ENCODE measurements at regions not wholly inside any gene's neighbourhood (a gene's known extent, or its start where the extent isn't known, plus 50 kb on each side); places are given as distances from the start of the nearest gene placed in this dataset.
"Not testable (repeated sequence)": the region's sequence is repeated elsewhere in the genome, so short reads cannot be mapped to it uniquely, and the experiment has no call there.

- DNase-seq (ENCODE audit: low spot score): peak; percentile 75
Measured at GRCh38 chr3:4071481-4072184, 231.5 kb upstream of the SETMAR start.

DNA sequence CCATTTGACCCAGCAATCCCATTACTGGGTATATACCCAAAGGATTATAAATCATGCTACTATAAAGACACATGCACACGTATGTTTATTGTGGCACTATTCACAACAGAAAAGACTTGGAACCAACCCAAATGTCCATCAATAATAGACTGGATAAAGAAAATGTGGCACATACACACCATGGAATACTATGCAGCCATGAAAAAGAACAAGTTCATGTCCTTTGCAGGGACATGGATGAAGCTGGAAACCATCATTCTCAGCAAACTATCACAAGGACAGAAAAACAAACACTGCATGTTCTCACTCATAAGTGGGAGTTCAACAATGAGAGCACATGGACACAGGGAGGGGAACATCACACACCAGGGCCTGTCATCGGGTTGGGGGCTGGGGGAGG, 225.9 kb upstream of the SETMAR start:
- not testable (repeated sequence) for DNase-seq (ENCODE audit: low spot score)

- no peak for DNase-seq (ENCODE audit: low spot score)
Measured at GRCh38 chr3:4077950-4078349, 225.2 kb upstream of the SETMAR start.

DNA sequence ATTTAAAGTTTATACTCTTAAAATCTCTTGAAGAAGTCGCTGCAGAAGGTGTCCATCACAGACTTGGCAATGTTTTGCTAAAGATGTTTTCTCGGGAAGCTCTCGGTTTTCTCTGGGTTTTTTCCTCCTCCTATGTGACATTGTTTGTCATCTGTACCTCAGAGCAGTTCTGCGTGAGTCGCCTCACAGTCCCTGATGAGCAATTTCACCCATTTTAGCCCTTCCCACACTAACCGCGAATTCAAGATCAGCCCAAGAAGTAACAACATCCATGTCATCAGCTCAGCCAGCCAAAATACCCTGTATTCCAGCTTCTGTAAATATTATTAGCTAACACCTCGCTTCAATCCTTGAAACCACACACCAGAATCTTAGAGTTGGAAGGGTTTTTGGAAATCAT, 224.3 kb upstream of the SETMAR start:
- no peak for DNase-seq (ENCODE audit: low spot score)

DNA sequence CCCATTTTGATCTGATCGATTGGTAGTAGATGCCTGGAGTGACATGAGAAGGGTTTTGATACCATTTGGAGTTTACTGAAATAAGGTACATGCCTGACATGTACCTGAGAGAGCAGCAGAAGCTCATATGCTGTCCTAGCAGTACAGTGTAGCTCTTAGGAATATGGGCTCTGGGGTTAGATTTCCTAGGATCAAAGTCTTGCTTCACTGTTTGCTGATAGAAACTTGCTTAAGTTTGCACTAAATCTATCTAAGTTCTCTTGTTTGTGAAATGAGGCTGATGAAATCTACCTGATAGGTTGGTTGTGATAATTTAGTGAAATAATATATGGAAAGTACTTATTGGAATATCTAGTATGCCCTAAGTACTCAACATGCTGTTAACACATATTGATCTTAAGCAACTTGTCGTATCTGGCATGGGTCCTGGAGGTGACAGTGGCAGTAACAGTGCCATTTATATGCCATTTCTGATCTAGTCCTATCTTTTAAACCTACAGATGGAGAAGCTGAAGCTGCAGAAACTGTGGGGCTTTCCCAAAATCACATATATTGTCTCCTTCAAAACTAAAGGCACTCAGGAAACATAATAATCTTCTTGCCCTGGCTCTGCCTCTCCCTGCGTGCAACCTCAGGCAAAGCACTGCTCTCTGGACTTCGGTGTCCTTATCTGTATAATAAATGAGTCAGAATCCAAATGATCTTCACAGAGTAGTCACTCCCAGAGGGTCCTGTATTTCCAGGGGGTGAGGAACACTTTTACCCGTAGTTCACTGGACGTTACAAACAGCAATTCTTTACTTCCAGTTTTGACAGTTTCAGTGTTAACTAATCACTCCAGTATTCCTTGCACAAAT, 223.6 kb upstream of the SETMAR start:
- no peak for DNase-seq (ENCODE audit: low spot score)

- no peak for DNase-seq (ENCODE audit: low spot score)
Measured at GRCh38 chr3:4083225-4084015, 219.7 kb upstream of the SETMAR start.

DNA sequence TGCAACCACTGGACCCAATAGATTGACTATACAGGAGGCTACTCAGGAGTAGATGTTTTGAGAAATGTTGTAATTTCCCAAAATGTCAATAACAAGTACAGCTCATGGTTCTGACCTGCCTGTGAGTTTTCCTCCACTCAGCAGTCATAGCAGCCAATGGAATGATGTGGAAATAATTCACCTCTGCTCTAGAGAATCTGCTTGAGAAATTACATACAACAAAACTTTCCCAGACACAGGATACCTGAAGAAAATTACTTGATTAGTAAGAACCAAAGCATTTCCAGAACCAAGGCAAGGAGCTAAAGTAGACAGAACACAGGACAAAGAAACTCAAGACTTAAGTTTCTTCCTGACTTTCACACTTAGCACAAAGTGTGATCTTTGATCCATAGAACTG, 218.9 kb upstream of the SETMAR start:
- no peak for DNase-seq (ENCODE audit: low spot score)

GRCh38 chr3:4086662-4087061, 216.5 kb upstream of the SETMAR start:
- DNase-seq (ENCODE audit: low spot score): not testable (repeated sequence)

GRCh38 chr3:4091786-4092185, 211.4 kb upstream of the SETMAR start:
- DNase-seq (ENCODE audit: low spot score): no peak

- DNase-seq (ENCODE audit: low spot score): no peak
Measured at GRCh38 chr3:4097801-4098200, 205.4 kb upstream of the SETMAR start.

DNA sequence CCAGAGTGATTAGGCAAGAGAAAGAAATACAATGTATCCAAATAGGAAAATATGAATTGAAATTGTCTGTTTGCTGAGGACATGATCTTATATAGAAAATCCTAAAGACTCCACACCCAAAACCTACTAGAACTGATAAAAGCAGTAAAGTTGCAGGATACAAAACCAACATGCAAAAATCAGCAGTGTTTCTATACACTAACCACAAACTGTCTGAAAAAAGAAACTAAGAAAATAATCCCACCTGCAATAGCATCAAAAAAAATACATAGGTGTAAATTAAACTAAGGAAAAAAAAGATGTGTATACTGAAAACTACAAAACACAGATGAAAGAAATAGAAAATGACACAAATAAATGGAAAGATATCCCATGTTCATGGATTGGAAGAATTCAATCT, 203.6 kb upstream of the SETMAR start:
- no peak for DNase-seq (ENCODE audit: low spot score)

DNA sequence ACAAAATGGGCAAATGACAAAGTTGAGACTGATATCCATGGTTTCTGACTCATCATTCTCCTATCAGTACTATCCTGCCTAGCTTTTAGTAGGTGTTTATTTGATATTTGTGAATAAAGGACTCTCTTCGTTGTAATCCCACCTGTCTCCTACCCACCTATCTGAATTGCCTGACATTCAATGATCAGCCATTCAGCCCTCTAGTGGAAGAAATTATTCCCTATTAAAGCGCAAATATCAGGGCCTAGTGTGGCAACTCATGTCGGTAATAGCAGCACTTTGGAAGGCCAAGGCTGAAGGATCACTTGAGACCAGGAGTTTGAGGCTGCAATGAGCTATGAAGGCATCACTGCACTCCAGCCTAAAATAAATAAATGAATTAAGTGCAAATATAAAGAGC, 195.7 kb upstream of the SETMAR start:
- DNase-seq (ENCODE audit: low spot score): no peak

DNA sequence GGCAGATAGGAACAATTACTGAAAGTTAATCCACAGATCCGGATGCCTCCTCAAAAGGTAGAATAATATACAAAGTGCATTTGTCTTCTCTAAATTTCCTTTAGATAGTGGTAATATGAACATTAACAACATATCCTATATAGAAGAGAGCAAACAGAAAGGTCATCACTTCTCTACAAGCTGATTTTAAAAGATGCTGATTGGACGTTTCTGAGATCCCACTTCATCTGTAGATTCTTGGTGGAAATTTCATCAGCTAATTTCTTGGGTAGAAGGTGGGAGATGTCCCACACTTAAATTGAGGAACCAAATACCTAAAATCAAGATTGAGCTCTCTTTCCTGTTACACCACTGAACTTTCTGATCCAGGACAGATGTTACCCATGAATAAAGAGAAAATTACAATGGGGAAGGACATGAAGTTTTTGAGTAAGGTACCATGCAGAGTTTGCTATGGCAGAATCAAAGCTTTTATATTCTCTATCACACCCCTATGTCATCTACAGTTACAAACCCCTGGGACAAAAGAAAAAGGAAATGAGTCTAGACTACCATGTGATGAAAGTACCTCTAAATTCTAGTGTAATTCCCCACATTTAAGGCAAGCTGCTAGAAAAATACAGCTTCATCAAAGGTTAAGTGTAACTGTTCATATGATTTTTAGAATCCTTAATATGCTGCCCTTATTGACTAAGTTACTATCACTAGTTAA, 189.2 kb upstream of the SETMAR start:
- no peak for DNase-seq (ENCODE audit: low spot score)

DNA sequence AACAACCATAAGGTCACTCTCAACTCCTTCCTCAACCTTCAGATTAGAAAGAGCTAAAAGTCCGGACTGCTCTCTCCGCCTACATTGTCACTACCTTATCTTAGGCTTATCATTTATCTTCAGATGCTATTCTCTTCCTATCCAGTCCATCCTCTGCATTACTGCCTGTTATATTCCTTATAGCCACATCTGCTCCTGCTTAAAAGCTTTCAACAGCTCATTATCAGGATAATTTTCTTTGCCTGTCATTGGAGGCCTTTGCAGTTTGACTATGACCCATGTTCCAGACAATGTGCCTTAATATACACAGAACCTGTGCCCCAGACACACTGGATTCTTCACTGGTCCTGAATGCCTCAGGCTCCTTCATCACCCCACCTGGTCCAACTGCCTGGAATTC, 184.1 kb upstream of the SETMAR start:
- DNase-seq (ENCODE audit: low spot score): no peak

DNA sequence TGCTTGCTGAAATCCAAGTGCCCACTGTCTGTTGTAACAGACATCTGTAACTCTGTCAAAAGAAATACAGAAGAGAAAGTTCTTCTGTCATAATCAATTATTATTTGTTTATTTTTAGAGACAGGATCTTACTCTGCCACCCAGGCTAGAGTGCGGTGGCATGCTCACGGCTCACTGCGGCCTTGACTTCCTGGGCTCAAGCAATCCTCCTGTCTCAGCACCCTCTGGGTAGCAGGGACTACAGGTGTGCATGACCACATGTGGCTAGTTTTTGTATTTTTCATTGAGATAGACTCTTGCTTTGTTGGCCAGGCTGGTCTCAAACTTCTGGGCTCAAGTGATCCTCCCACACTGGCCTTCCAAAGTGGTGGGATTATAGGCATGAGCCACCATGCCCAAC, 177.6 kb upstream of the SETMAR start:
- DNase-seq (ENCODE audit: low spot score): no peak

DNA sequence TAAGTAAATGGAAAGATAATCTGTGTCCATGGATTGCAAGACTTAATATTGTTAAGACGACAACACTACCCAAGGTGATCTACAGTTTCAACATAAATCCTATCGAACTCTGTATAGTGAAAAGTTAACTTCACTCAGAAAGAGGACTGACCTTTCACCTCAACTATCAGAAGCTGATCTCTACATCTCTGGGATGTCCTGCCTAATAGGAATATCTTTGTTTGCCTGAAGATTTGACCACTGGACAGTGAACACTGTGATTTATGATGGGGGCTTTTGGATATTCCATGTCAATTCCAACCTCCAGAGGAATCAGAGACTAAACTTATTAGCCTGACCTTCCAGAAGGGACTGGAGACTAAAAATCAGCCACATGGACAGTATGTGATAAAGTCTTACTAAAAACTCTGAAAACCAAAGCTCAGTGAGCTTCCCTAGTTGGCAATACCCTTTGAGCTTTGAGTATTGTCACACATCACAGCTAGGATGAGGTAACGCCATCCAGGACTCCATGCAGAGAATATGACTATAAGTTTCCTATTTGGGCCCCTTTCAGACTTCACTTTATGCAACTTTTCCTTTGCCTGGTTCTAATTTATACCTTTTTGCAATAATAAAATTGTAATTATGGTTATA, 164.9 kb upstream of the SETMAR start:
- DNase-seq (ENCODE audit: low spot score): no peak

DNA sequence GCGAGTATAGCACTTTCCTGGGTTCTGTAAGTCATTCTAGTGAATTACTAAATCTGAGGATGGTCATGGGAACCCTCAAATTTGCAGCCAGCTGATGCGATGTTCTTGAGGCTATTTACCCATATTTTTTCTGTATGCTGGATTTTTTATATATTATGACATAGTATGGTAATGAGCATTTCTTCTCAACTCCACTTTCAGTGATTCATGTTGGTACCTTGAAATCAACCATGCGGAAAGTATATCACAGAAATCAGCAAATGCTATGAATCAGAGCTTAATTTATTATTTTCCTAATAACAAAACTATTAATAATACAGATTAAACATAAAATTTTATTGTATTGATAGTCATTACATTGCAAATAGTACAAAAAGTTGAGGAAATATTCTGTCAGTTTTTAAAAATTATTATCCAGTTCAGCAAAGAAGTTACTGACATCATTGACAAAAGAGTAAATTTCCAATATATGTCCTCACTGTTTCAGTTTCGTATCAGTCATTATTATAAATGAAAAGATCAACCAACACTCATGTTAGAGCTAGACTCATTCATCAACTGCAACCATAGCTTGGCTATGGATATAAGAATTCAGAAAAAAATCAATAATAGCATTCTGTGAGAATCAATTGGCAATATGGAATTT, 164.3 kb upstream of the SETMAR start:
- no peak for DNase-seq (ENCODE audit: low spot score)

GRCh38 chr3:4139462-4140140, 163.6 kb upstream of the SETMAR start:
- DNase-seq (ENCODE audit: low spot score): no peak

DNA sequence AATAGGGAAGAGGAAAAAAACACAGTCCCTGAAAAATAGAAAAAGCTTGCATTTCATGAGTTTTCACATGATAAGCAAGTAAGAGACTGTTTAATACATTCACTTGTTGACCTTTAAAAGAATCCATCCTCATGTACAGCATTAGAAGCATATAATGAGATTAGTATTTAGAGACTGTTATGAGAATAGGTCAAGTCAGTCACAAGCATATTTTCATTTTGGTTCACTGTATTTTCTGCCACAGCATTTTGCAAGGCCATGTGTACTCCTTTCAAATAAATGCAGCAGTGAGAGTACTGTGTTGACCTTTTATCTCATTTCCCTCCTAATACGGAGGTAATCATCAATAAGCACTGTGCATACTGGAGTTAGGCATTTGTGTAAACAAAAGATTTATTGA, 162.2 kb upstream of the SETMAR start:
- no peak for DNase-seq (ENCODE audit: low spot score)

GRCh38 chr3:4147556-4148118, 155.5 kb upstream of the SETMAR start:
- no peak for DNase-seq (ENCODE audit: low spot score)

Data from ecto neural progenitor cell (in vitro differentiated cells).